Heart left ventricle (tissue), 13 donors: ENCODE measurements at regions not wholly inside any gene's neighbourhood (a gene's known extent, or its start where the extent isn't known, plus 50 kb on each side); places are given as distances from the start of the nearest gene placed in this dataset.

Experiments used
- CTCF ChIP-seq, 12 donors: fragments of 200-600 bp; sonication (generic) in 4 of 12; IDR thresholded peaks; one replicate each; pipeline versions ENCODE4 v1.5.0 to v1.8.0; 2018 to 2022; ENCODE audit warnings: antibody characterized with exemption in 12 of 12, mild to moderate bottlenecking in 5 of 12
- POLR2A ChIP-seq, 2 donors: fragments of 450-650 bp; IDR thresholded peaks; one replicate each; pipeline ENCODE4 v1.6.1; 2017; ENCODE audit warnings: antibody characterized with exemption in 2 of 2, mild to moderate bottlenecking in 2 of 2, moderate library complexity in 2 of 2
- donor health status: ischemic (EF 13 %, LVEDD 7.1; RV severe dilation, severe dysfunction).
- donor health status: DM: no; HTN: yes; CAD: no.
- donor health status: DM: no; HTN: no; CAD: no.
- donor health status: ischemic (EF 25% LVEDD 6.9; RV normal size, moderate dysfunction).
- donor health status: ischemic (EF 25% LVEDD 5.7; RV mildly dilated, moderate dysfunction).
- donor health status: ischemic (EF 35%, LVEDD 5.7; RV mildly dilated, moderate dysfunction).
- donor health status: nonischemic (EF 11% LVEDD 7.7; RV severe dilation, severe dysfunction).
- donor health status: DM: yes; HTN: yes; CAD: no.
- donor health status: PGD.
- donor health status: ischemic (EF 29% LVEDD 5.4; RV normal size, mild dysfunction).
- donor health status: nonischemic (EF 23%, LVEDD 6.1; RV moderate dilation, normal function).

GRCh38 chr10:111774486-111774885 is 409.1 kb downstream of the GPAM start:
- no peak for TF ChIP-seq CTCF (IDR thresholded peaks at IDR 0.05)
- TF ChIP-seq POLR2A (IDR thresholded peaks at IDR 0.05), result no peak
